Activated T-helper 9 cell treated with anti-CD3 and anti-CD28 coated beads, Interleukin-2, amount 50 U/mL, for 16 hours (primary cell): ENCODE measurements at regions not wholly inside any gene's neighbourhood (a gene's known extent, or its start where the extent isn't known, plus 50 kb on each side); places are given as distances from the start of the nearest gene placed in this dataset.
"Not testable (repeated sequence)": the region's sequence is repeated elsewhere in the genome, so short reads cannot be mapped to it uniquely, and the experiment has no call there.

Experiments used
- DNase-seq: peaks from one replicate; pipeline ENCODE4 v3.0.0-alpha.2; 2020; ENCODE audit warnings: low read depth

- DNase-seq: not testable (repeated sequence)
These were observed 157.8 kb downstream of the MSN start for GRCh38 chrX:65825226-65825625.

GRCh38 chrX:65821721-65822496 is 154.5 kb downstream of the MSN start:
- DNase-seq: peak; percentile 10

GRCh38 chrX:65819983-65820382 is 152.5 kb downstream of the MSN start:
- DNase-seq: not testable (repeated sequence)

GRCh38 chrX:65813245-65813644 is 145.8 kb downstream of the MSN start:
- DNase-seq: no peak

- no peak for DNase-seq
These were observed 144.2 kb downstream of the MSN start for GRCh38 chrX:65811558-65812228.
